ENCODE measurements at regions not wholly inside any gene's neighbourhood (a gene's known extent, or its start where the extent isn't known, plus 50 kb on each side); places are given as distances from the start of the nearest gene placed in this dataset.

- TF ChIP-seq CTCF (IDR thresholded peaks at IDR 0.05; ENCODE audit: insufficient read depth, low read depth, low read length), result no peak
- TF ChIP-seq EZH2 (IDR thresholded peaks at IDR 0.05; ENCODE audit: insufficient read depth, low read length), result no peak
Measured at GRCh38 chr2:207252979-207253645, 87.4 kb upstream of the KLF7 start.
